Stimulated activated CD4-positive, alpha-beta T cell treated with anti-CD3 and anti-CD28 coated beads, Interleukin-12 subunit alpha, Interleukin-12 subunit beta, amount 100 ng/mL, for 4 hours (primary cell): ENCODE measurements at regions not wholly inside any gene's neighbourhood (a gene's known extent, or its start where the extent isn't known, plus 50 kb on each side); places are given as distances from the start of the nearest gene placed in this dataset.

Experiments
- DNase-seq: peaks from one replicate; pipeline ENCODE4 v3.0.0-alpha.2; 2020

DNA sequence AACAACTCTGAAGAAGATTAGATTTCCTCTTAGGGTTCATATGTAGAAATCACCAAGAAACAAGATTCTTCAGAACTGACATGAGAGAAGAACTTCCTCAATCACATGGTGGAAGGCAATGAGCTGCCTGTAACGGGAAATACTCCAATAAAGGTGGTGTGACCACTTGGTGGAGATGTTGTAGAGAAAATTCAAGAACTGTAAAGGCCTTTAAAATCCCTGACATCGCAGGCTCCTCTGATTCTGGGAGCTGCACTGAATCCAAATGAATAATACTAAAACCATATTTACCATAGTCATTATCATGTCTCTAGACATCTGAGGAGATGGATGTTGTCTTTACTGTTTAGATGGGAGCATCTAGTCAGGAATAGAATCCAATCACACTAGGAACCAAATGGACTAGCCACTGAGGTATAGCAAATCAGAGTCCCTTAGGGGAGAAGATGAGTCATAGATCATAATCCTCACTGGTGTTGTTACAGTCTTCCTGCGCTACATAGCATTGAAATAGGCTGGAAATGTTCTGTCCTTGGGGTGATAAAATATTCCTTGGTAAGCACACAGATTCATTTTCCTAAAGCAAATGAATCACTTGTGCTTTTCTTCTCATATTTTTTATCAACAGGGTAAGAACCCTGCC lies 321.6 kb upstream of the TENM4 start:
- DNase-seq, result no peak

GRCh38 chr11:79758325-79758724 lies 317.5 kb upstream of the TENM4 start:
- DNase-seq, result no peak

DNA sequence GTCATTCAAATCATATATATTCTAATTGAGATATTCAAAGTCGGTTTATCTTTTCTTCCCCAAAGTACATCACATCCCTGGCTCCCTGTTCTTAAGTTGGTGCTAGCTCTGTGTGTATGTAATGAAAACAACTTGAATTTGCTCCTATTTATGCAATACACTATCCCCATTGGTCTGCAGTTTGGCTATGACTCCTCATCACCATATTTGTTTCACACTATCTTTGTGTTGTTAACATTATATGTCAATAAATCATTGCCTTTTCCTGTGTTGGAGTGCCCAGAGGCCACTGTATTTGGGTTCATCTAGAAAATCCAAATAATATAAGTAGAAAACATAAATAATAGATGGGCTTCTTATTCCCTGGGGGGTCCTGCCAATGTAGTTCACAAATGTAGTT lies 306.6 kb upstream of the TENM4 start:
- no peak for DNase-seq

DNA sequence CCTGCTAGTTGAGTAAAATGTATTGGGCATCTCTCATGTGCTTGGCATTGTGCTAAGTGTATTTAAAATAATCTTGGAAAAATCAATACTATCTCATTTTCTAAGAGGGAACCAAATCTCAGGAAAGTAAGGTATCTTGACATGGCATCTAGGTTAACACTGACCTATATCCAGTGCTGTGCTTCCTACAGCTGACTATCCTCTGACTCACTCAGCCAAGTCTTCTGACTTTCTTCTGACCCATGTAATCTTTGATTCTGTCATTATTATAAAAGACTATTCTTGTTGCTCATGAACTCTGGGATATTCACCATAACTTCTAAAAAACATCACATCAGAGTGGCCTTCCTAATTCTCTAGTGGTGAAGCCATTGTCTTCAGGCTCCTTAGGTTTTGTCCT lies 304.1 kb upstream of the TENM4 start:
- DNase-seq, result no peak

DNA sequence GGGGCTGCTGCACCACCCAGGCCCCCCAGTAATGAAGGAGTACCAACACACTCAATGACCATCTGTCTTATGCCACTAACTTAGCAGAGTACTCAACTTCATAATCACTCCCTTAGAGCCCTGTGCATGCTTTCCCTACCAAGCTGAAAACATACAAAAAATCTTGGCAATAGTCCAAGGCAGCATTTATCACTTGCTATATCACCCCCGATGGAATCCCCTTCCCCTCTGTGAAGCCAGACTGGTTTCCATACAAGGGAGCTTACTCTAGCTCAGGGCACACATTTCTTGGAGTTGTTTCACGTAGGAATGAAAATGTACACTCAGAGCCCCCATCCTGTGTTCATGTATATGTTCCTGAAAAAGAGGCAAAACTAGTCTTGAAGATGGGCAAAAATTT lies 301.3 kb upstream of the TENM4 start:
- no peak for DNase-seq

GRCh38 chr11:79739591-79739990 lies 298.8 kb upstream of the TENM4 start:
- no peak for DNase-seq

DNA sequence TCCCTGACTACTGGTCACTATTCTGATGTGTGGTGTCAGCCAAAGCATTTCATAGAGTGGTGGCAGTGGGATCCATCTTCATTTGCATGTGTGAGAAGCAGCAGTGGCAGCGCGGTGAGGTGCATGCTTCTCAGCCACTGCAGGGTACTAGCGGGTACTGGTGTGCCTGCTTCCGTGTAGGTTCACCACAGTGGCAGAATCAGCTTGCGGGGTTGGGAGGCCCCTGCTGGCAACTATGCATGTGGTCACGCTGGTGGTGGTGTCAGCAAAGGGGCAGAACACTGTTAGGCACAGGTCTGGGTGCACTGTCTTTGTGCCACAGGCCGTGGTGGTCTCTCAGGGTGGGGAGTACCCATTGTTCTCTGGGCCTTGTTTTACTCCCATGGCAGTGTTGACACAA lies 286.4 kb upstream of the TENM4 start:
- DNase-seq, result no peak

DNA sequence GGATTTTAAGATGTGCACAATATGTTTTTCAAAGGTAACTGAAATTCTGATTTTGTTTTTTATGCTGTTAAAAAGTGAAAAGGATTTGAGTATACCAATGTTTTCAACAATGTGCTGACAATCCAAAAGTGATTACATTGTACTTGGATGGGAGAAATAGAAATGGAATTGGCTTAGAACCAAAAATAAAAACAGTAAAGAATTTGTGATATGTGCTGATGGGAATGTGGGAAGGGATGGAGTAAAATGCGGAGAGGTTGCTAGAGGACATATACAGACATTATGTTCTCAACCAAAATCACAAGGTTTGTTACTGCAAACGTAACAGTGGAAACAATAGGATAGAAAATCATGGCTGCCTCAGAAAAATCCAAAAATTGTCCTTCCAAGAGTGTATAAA lies 279.3 kb upstream of the TENM4 start:
- no peak for DNase-seq

GRCh38 chr11:79708319-79708932 lies 267.6 kb upstream of the TENM4 start:
- no peak for DNase-seq

DNA sequence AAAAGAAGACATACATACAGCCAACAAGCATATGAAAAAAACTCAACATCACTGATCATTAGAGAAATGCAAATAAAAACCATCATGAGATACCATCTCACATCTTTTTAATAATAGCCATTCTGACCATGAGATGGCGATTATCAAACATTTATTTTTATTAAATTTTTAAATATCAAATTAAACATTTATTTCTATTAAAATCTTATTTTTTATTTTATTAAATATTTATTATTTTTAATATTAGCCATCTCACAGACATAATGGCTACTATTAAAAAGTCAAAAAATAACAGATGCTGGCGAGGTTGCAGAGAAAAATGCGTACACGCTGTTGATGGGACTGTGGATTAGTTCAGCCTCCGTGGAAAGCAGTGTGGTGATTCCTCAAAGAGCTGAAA lies 264.8 kb upstream of the TENM4 start:
- DNase-seq, result no peak

DNA sequence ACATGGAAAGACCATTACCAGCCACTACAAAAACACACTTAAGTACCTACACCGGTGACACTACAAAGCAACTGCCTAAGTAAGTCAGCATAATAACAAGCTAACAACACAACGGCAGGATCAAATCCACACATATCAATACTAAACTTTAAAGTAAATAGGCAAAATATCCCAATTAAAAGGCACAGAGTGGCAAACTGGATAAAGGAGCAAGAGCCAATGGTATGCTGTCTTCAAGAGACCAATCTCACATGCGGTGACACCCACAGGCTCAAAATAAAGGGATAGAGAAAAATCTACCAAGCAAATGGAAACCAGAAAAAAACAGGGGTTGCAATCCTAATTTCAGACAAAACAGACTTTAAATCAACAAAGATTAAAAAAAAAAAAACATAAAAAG lies 261.5 kb upstream of the TENM4 start:
- DNase-seq, result no peak

DNA sequence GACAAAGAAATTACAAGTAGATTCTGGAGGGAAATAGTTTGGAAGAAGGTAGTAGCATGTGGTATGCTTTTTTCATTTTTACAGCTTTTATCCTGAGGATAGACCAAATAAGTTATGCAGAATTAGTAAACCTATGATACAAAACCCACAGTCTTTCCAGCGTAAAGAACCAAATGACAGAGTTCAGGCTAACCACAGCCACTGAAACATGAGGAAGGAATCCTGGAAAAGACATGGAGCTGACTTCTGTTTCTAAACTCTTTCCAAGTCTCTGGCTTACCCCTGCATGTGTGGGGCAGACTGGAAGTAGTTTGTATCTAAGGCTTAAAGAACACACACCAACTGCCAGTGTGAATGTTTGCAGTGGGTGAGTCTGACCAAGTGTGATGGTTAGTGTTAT lies 258.4 kb upstream of the TENM4 start:
- no peak for DNase-seq

DNA sequence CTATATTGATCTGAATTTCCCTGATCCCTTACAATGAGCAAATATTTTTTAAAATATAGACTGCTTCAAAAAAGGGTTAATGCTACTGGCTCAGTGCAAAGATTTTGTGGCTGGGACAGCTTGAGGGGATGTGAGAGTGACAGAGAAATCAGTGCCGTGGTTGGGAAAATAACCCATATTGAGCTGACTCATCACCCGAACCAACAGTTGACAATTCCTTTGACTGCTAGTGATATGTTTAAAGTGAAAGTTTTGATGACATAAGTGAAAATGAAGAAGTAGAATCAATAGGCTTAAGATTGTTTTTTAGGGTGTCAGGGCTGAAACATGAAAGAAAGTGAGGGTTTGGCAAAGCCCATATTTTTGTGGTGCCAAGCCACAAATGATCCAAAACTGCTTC lies 257.1 kb upstream of the TENM4 start:
- DNase-seq, result no peak

- no peak for DNase-seq
Measured at GRCh38 chr11:79694368-79694767, 253.5 kb upstream of the TENM4 start.

GRCh38 chr11:79691445-79691844 lies 250.6 kb upstream of the TENM4 start:
- no peak for DNase-seq

GRCh38 chr11:79686703-79687419 lies 246.0 kb upstream of the TENM4 start:
- no peak for DNase-seq

- DNase-seq, result no peak
Measured at GRCh38 chr11:79683930-79684329, 243.1 kb upstream of the TENM4 start.

DNA sequence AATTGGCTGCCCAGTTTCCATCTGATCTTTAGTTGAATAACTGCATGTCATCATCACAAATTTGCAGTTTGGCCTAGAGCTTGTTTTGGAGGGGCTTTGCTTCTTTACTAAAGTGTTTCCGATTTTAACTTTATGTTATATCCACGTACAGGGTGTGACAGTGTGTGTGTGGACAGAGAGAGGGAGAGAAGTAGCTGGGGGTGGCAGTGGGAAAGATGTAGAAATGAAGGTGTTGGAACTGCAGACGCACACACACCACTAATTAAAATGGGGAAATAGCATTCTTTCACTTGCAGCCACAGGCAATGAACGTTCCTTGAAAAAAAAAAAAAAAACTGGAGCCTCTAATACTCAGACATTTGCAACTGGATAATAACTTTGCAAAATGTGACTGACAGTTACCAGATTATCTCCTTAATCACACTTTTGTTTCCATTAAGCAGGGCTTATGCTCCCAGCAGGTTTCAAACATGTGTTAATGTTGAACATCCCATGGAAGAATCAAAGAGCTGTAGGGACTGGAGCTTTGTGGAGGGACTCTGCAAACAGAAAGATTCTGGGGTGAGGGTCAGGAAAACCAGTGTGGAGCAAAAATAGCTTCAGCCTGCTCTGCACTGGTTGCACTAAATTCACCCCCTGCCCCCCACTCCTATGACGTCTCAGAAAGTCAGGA lies 238.1 kb upstream of the TENM4 start:
- no peak for DNase-seq

- no peak for DNase-seq
Measured at GRCh38 chr11:79676396-79676795, 235.6 kb upstream of the TENM4 start.

DNA sequence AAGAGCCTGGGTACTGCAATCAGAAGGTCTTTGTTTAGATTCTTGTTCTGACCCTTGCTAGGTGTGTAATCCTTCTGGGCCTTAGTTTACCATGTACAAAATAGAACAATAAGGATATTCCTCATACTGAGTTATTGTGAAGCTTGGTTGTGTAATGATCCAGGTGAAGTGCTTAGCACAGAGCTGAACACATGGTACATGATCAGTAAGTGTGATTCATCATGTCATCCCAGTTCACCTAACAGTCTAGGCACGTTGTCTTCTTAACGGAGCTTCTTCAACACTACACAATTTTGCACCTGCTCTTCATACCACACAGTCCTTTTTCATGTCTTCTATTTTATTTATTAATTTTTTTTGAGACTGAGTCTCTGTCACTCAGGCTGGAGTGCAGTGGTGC lies 234.3 kb upstream of the TENM4 start:
- no peak for DNase-seq

DNA sequence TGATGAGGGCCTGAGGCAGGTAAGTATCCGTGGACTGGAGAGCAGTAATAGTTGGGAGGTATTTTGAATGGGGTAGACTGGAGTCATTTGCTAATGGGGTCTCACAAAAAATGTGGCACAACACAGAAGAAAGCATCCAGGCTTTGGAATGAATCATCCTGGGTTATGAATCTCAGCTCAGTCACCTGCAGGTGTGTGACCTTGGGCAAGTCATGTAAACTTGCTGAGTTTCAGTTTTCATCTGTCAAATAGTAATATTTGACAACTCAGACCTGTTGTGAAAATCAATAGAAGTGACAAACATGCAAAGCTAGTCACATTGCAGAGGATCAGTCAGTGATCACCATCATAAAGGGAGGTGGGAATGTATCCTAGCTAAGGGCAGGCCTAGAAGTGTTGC lies 232.0 kb upstream of the TENM4 start:
- DNase-seq, result no peak

DNA sequence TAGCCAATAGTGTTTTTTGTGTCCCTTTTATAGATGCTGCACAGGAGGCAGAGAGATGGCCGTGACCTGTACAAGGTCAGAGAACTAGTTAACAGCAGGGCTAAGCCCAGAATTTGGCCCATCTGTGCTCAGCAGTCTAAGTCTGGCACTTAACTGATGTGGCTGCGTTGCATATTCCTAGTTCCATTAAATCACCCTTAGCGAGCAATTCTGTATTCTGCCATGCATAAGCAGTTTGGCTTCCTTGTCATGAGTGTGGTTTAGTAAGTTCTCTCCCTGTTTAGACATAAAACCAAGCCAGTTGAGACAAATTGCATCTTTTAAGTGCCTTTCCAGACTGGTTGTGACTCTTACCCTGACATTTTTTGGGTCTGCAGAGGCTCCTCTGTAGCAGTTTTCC lies 230.6 kb upstream of the TENM4 start:
- no peak for DNase-seq

DNA sequence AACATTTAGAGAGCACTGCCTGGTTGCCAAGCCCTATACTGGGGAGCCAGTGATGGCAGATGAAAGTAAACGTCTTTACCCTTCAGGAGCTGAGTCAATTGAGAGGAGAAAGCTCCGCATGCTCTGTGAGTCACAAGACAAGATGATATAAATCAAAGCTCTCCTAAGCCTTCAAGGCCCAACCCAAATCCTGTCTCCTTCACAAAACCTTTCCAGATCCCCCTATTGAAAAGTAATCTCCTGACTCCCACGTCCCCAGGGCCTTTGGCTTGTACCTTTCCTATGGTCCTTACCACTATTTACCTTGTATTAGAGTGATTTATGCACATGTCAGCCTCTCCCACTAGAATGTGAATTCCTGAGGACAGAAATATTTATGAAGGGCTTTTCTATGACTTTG lies 230.1 kb upstream of the TENM4 start:
- no peak for DNase-seq

DNA sequence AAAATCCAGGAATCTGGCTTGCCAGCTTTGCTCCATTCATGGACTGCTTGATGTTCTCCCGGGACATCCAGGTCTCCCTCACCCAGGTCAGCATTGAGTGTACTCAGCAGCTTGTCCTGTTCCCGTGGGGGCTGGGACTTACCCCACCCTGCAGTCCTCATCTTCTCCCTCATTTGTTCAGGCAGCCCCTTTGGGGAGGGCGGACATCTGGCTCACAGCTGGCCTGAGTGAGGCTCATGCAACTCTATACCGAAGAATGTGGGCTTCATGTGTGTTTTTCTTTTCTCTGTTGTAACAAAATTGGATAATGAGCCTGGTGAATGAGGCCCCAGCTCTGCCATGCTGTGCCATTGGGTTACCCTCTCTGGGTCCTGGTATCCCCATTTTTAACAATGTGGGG lies 227.7 kb upstream of the TENM4 start:
- no peak for DNase-seq
